Renal cortical epithelial cell (primary cell): ENCODE measurements at regions not wholly inside any gene's neighbourhood (a gene's known extent, or its start where the extent isn't known, plus 50 kb on each side); places are given as distances from the start of the nearest gene placed in this dataset.
A peak's percentile ranks its signal among the peaks of the same experiment; 100 is the strongest.

Experiments
- DNase-seq: peaks from one replicate; pipeline ENCODE4 v3.0.0-alpha.2; 2011; ENCODE audit warnings: low read depth

DNA sequence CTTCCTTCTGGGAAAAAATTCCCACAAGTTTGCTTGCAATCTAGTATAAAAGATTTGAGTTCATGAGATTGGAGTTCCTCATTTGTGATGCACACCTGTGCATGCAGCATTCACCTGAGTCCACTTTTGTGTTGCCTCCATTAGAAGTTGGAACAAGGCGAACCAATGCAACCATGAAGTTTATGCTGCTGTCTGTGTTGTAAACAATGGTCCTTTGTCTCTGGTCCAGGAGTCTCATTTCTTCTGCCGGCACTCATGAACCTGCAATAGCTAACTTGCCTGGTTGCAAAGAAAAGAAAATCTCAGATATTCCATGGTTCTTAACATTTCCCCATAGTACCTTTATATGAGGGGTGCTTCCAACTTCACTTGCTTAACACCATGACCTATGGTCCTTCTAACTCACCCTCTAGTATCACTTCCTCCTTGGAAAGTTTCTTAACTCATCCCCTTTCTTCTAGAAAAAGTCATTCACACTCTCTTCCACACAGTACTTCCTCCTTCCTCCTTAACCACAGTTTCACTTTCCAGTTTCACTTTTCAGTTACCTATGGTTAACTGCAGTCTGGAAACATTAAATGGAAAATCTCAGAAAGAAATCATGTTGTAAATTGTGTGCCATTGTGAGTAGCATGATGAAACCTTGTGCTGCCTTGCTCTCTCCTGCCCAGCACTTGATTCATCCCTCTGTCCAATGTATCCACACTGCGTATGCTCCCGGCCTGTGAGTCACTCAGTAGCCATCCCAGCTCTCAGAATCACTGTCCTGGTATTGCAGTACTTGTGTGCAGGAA lies 128.8 kb upstream of the TRIB2 start:
- peak; percentile 92 for DNase-seq

DNA sequence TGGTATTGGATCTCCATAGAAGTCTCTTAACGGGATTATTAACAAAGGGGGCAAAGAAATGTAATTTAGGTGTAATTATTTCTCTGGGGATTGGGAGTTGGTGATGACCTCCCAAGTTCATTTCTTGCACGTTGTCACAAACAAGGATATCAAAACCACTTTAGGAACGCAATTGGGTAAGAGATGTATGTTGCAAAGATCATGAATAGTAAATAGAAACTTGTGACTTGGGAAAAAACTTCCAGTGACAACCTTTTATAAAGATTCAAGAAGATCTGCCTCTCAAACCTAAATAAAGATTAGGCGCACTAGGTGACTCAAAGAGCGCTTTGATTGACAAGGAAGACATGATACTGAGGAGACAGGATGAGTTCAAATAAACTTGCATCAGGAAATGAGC lies 127.8 kb upstream of the TRIB2 start:
- no peak for DNase-seq

DNA sequence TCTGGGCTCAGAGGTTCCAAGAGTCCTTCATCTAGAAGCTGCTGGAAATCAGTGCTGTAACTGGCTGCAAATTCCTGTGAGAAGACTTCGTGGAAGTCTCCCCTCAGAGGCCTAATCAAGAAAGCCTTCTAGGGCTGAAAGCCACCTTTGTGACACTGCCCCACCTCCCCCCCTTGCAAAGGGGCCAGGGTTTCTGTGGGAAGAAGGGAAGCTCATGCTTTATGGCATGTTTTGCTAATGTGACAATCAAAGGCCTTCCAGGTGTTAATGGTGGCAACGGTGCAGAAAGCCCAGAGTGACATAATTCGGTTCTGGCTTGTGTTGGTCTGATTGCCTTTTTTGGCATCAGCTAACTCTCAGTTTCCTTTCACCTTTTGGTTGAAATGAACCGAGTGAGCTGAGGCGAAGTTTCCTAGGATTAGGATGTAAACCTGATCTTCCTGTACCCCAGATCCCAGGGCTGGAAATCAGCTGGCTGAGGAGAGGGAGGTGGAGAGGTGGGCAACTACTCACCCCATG lies 126.9 kb upstream of the TRIB2 start:
- DNase-seq = no peak

DNA sequence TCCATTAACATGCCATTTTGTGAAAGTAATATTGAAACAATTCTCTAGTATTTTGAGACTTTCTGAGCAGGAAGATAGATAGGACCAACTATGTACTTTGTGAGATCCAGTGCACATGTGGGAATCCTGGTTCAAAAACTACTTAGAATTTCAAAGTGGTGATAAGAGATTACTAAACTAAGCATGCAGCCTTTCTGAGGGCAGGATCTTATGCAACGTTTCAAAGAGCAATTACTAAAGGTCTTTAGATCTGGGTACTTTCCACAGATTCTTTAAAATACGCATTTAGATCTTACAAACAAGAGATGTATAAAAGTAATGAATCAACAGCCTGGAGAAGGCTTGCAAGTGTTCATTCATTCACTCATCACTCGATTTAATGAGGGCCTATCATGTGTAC lies 124.4 kb upstream of the TRIB2 start:
- no peak for DNase-seq

DNA sequence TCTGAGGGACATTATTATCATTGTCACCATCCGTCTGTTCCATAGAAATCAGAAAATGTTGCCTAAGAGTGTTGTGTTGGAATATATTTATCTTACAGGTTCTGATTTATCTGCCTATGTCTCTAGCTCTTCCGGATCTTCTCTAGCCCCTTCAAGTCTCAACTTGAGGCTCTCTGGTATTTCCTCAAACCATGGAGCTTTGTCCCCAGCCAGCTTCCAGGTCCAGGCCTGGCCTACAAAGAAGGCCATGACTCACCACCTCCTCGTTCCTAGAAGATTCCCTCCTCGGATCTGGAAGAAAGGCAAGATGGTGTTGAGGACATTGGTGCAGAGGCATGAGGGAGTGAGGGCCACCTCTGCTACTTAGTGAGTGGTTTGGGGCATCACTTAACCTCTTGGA lies 122.1 kb upstream of the TRIB2 start:
- DNase-seq = no peak

DNA sequence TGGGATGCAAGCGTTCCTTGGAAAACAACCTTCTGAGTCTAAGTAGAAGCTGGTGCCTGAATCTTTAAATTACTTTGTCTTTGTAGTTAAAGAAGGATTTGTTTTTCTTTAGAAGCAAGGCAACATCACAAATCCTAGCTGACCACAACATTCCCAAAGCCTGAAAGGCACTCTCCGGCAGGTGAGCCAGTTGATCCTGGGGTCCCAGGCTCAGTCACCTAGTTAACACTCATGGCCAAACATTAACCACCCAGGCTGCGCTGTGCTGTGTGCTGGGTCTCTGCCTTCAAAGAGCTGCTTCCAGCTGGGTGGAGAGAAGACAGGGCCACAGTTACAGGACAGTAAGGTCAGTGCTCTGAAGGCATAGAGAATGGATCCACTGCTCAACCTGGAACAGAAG lies 120.0 kb upstream of the TRIB2 start:
- DNase-seq = peak; percentile 77

DNA sequence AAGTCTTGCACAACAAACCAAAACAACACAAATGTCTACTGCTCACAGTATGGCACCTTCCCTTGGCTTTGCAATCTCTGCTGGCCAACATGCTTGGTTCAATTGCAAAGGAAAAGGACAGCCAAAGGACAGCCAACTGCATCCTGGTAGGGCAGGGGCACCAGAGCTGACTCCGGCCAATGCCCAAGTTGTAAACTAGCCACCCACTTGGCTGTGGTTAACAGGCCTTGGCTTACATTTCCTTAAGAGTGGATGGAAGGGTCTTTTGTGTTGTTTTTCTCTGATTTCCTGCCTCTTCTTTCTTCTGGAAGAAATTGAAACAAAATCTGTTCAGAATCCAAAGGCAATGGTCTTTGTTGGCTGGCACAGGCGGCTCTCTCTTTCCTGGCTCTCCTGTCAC lies 119.1 kb upstream of the TRIB2 start:
- no peak for DNase-seq

DNA sequence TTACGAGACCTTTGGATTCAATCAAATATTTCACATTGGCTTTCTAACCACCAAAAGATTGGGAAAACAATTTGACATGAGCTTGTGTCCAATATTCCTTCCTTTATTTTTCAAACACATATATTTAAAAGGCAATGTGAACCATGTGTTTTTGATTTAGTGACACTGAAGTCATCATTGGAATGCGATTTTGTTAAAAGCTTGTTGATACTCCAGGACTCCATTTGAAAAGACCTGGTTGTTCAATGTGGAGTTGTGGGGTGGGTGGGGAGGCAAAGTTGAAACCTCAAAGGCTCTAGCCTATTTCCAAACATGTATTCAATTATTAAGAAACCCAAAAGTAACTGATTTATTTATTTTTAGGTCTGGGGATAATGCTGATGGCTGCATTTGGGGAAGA lies 114.1 kb upstream of the TRIB2 start:
- DNase-seq = no peak

DNA sequence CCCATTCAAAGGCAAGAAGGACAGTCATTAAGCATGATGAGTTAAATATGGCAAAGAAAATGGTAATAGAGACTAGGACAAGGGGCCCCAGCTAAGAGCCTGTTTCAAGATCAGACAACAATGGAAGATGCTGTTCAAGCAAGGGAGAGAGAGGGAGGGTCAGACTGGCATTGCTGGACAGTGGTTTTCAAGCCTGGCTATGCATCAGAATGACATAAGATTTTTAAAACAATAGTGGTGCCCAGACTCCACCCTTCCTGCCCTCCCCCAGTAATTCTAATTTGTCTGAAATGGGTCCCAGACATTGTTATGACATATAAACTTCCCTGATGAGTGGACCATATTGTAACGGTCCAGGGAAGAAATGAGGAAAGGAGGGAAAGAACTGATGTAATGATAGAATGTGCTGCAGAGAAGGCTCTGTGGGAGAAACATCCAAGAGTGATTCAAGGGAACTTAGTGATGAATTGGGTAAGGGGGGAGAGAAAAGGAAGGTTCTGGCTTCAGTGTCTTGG lies 112.9 kb upstream of the TRIB2 start:
- DNase-seq = peak; percentile 9

DNA sequence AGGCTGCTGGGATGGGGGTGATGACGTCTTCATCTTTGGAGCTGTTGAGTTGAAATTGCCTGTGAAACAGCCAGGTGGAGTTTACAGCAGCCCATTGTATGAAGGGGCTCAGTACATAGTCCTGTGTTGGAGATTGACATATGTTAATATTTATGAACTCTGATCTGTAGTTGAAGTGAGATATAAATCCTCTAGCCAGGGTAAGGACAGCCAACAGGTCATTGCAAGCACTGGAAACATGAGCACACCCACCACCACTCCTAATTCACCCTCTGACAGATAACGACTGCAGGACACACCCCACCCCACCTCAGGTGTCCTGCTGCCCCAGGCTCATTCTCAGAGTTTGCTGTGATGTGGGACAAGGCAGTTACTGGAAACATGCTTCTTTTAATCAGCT lies 112.4 kb upstream of the TRIB2 start:
- no peak for DNase-seq

DNA sequence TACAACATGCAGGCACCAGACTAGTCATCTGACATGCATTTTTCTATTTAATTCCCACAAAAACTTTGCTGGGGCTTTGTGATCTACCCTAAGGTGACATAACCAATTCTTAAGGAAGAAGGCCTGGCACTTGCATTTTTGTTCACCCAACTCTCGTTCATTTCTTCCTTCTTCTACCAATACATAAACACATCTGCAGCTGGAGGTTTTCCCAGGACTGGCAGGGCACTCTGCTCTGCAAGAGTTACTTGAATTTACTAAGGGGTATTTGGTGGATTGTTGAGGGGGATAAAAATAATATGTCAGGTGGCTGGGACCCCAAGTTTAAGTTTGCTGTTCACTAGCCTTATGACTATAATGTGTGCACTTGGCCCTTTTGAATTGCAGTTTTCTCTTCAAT lies 111.4 kb upstream of the TRIB2 start:
- DNase-seq = no peak

DNA sequence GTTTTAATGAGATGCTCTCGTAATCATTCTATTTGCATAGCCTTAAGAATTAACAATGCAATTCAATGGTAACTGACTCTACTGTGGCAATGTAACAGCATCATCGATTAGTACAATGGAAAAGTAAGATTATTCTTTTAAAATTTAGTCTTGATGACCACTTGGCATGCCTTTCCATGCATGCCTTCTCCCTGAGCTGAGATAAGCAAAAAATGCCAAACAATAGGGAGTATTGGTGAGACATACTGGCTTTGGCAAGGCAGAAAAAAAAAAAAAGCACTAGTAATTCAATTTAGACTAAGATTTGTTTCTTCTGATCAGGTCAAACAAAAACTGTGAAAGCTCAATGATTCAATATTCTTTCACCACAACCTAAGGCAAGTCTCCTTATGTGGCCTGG lies 110.8 kb upstream of the TRIB2 start:
- peak; percentile 63 for DNase-seq

DNA sequence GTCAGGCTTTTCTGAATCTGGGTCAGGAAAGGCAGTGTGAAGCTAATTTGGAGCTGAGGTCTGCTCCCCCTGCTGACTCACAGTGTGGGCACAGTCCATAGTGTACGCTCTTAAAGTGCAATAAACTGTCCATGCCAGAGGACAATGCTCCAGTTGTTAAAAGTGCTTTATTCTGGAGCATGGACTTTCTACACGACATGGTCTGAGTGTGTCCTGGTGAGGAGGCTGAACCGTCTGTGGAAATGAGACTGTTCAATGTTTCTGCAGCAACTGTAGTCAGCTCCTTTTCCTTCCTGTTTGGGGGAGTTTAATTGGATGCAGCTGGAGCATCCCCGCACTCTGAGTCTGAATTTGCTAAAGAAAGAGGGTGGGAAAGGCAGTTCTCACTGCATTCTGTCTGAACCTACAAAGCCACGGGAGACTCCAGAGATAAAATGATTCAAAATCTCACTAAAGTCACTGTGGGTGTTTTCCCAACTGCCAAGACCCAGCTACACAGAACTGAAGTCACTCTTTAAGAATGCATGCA lies 110.2 kb upstream of the TRIB2 start:
- DNase-seq = peak; percentile 58

DNA sequence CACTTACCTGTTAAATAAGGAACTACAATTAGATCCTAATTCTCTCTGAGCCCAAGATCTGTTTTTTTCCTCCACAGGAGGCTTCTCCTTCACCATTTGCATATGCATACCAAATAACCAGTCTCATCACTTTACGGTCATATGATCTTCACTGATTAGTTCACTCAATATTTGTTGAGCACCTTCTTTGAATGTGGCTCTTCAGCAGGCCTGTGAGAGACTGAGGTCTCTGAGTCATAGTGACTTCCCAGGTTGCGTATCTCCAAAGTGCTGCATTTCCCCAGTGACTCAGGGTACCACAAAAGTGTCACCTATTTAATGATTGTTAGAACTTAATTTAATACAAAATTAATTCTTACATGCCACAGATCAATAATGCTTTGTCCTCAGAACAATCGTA lies 108.8 kb upstream of the TRIB2 start:
- DNase-seq = peak; percentile 94

DNA sequence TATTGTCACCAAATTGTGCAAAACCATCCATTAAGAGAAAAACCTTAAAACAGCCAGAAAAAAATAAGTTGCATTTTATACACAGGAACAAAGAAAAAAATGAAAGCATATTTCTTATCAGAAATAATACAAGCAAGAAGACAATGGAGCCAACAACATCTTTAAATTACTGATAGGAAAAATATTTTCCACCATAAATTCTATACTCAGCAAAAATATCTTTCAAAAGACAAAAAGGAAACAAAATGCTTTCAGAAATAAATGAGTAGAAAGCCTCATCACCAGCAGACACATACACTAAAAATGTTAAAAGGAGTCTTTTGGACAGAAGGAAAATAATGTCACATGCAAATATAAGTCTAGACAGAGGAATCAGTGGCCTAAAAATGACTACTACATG lies 106.4 kb upstream of the TRIB2 start:
- no peak for DNase-seq

DNA sequence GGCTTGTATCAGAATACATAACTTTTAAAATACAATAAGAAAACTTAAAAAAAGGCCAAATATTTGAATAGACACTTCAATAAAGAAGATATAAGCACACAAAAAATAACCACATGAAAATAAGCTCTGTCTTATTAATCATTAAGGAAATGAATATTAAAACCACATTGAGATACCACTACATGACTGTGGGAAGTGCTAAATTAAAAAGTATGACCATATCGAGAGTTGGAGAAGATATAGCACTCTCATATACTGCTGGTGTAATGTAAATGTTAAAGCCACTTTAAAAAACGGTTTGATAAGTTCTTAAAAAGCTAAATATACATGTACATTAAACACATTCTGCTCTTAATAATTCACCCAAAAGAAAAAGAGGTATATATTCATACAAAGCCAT lies 104.6 kb upstream of the TRIB2 start:
- DNase-seq = no peak

DNA sequence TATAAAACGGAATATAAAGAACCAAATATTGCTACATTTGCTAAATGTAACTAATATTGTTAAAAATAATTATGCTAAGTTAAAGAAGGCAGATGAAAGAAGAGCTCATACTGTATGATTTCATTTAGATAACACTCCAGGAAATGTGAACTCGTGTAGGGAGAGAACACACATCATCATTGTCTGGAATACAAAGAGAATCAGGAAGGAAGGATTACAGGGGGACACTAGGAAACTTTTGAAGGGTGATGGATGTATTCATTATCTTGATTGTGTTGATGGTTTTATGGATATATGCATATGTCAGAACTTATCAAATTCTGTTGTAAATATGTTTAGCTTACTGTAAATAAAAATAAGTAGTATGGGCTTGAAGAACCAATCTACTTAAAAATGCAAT lies 104.1 kb upstream of the TRIB2 start:
- no peak for DNase-seq

DNA sequence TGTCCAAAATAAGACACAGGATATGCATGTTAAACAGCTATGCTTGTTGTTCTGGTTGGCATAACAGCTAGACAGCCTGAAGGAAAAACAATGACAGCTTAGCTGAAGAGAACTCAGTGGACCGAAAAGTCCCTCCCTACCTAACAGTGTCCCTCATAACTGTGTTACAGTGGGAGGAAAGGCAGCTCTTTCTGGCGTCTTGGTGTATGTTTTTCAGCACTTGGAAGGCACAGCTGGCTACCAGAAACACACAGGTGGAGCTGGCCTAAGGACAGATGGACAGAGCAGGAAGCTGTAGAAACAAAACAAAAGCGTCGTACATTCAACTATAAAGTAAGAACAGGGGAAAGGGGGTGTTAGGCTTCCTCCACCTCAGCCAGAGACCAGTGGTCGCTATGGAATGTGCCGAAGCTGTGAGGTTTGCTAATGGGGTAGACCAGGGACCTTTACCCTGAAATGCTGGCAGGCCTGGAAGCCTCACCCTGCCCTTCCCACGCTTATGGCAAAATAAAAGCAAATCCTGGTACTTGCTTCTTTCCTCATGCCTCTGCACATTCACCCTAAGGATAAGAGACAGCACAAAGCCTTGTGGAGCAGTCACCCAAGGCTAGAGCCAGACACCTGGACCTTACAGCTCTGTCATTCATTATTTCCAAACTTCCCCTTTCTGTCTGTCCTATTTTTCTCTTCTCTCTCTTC lies 103.5 kb upstream of the TRIB2 start:
- peak; percentile 95 for DNase-seq

DNA sequence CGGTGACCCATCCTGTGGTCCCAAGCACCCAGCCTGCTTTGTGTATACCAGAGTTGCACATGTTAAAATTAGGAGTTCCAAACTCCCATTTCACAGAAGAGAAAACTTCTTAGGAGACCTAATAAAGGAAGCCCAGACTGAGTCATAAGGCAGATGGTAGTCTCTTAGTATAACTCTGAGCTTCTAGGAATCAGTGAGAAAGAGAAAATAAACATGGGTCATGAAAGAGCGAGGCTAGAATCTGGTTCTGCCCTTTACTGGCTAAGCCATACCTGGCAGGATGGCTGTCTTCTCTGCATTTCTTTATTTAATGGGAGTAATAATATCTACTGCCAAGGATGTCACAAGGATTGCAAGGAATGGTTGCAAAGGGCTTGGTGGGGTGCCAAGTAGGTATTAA lies 101.2 kb upstream of the TRIB2 start:
- no peak for DNase-seq

DNA sequence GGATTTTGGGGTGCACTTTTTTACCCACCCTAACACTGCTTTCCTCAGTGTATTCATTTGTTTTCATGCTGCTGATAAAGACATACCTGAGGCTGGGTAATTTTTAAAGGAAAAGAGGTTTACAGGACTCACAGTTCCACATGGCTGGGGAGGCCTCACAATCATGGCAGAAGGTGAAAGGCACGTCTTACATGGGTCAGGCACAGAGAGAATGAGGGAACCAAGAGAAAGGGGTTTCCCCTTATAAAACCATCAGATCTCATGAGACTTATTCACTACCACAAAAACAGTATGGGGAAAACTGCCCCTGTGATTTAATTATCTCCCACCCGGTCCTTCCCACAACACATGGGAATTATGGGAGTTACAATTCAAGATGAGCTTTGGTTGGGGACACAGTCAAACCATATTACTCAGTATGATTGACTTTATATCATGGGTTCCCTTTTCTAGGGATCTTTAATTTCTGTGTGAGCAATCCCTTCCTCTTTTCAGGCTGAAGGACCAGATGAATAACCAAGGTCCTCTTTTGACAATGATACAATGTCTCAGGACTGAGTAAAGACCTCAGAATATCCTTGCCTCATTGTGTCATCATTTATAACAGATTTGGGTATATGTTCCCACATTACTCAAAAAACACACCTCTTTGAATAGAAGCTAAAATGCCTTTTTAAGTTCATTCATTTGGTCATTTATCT lies 100.1 kb upstream of the TRIB2 start:
- DNase-seq = peak; percentile 17

DNA sequence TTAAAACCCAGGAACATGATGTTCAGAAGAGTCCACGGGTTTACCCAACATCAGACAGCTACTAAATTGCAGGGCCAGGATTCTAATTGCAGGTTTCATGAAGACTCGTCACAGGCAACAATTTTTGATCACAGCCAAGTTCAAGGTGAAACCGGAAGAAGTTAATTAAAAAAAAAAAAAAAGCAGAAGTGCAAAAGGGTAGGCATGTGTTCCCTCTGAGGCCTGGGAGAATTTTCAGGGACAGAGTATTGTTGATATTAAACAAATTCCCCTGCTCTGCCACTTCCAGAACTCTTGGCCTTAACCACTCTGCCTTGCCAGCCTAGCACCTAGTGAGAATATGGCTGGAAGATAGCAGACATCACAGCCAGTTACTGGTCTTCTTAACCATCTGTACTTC lies 99.4 kb upstream of the TRIB2 start:
- no peak for DNase-seq

DNA sequence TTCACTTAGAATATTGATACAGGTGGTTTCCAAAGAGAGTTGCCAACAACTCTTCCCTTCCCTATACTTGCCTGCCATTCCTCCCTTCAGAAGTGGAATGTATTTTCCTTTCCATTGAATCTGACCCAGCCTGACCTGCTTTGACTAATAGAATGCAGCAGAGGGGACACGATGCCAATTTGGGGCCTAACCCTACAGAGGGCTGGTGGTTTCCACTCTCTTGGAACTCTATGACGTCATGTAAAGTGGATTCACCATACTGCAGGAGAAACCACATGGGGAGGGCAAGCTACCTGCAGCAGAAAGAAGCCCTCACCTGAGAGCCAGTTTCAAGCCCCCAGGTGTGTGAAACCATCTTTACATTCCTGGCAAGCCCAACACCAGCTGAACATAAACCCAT lies 98.9 kb upstream of the TRIB2 start:
- no peak for DNase-seq
